SKM-1 treated with dmso at 0.1 percent for 144 hours (cell line): ENCODE measurements at regions not wholly inside any gene's neighbourhood (a gene's known extent, or its start where the extent isn't known, plus 50 kb on each side); places are given as distances from the start of the nearest gene placed in this dataset.
"Not testable (repeated sequence)": the region's sequence is repeated elsewhere in the genome, so short reads cannot be mapped to it uniquely, and the experiment has no call there.

Experiments
- DNase-seq: peaks from one replicate; lab custom pipeline; 2025; ENCODE audit not compliant: unreplicated experiment; lab: John Stamatoyannopoulos, UW

GRCh38 chr3:73225991-73226390 lies 164.5 kb downstream of the EBLN2 start:
- DNase-seq = no peak

GRCh38 chr3:73228000-73228399 lies 166.5 kb downstream of the EBLN2 start:
- DNase-seq = no peak

- no peak for DNase-seq
These were observed 167.0 kb downstream of the EBLN2 start for GRCh38 chr3:73228437-73228836.

GRCh38 chr3:73228959-73229358 lies 167.5 kb downstream of the EBLN2 start:
- no peak for DNase-seq

GRCh38 chr3:73234354-73235014 lies 173.0 kb downstream of the EBLN2 start:
- DNase-seq = no peak

GRCh38 chr3:73235768-73236167 lies 174.3 kb downstream of the EBLN2 start:
- DNase-seq = no peak

- no peak for DNase-seq
These were observed 175.4 kb downstream of the EBLN2 start for GRCh38 chr3:73236867-73237266.

GRCh38 chr3:73243740-73244139 lies 182.3 kb downstream of the EBLN2 start:
- no peak for DNase-seq

GRCh38 chr3:73245459-73245858 lies 184.0 kb downstream of the EBLN2 start:
- peak; percentile 62 for DNase-seq

GRCh38 chr3:73249047-73249446 lies 187.6 kb downstream of the EBLN2 start:
- no peak for DNase-seq

GRCh38 chr3:73254062-73254461 lies 192.6 kb downstream of the EBLN2 start:
- no peak for DNase-seq

- DNase-seq = peak; percentile 26
These were observed 194.2 kb downstream of the EBLN2 start for GRCh38 chr3:73255609-73256029.

GRCh38 chr3:73257186-73257585 lies 195.7 kb downstream of the EBLN2 start:
- DNase-seq = no peak

GRCh38 chr3:73258057-73258456 lies 196.6 kb downstream of the EBLN2 start:
- DNase-seq = no peak

- no peak for DNase-seq
These were observed 197.8 kb downstream of the EBLN2 start for GRCh38 chr3:73259291-73259690.

- DNase-seq = no peak
These were observed 198.4 kb downstream of the EBLN2 start for GRCh38 chr3:73259856-73260255.

- not testable (repeated sequence) for DNase-seq
These were observed 205.1 kb downstream of the EBLN2 start for GRCh38 chr3:73266558-73266957.

- not testable (repeated sequence) for DNase-seq
These were observed 207.7 kb downstream of the EBLN2 start for GRCh38 chr3:73269126-73269525.

- DNase-seq = no peak
These were observed 209.5 kb downstream of the EBLN2 start for GRCh38 chr3:73270839-73271483.

GRCh38 chr3:73273341-73273740 lies 211.9 kb downstream of the EBLN2 start:
- no peak for DNase-seq

- no peak for DNase-seq
These were observed 219.3 kb downstream of the EBLN2 start for GRCh38 chr3:73280746-73281145.

- DNase-seq = no peak
These were observed 223.0 kb downstream of the EBLN2 start for GRCh38 chr3:73284472-73284871.

- no peak for DNase-seq
These were observed 230.1 kb downstream of the EBLN2 start for GRCh38 chr3:73291541-73291940.
